ENCODE measurements at regions not wholly inside any gene's neighbourhood (a gene's known extent, or its start where the extent isn't known, plus 50 kb on each side); places are given as distances from the start of the nearest gene placed in this dataset.

GRCh38 chr2:84175340-84175739, 283.7 kb downstream of the SUCLG1 start:
- ChIA-PET POLR2A (no interaction called here), CTCF (no interaction called here)
- intact Hi-C loops (cut with micrococcal nuclease; ENCODE audit: unreplicated experiment): no loop called here
- Histone ChIP-seq H3K9me3 (ENCODE audit: control insufficient read depth, insufficient read depth, low read depth, low read length) (no peaks in the 10 kb centered on the region), H3K27ac (ENCODE audit: low read length) (no peak overlapping the region), H3K36me3 (ENCODE audit: control insufficient read depth, insufficient read depth, low read length) (no peaks in the 10 kb centered on the region), H3K4me1 (ENCODE audit: control insufficient read depth, insufficient read depth, low read length) (no peaks in the 10 kb centered on the region), H3K27me3 (ENCODE audit: control insufficient read depth, insufficient read depth, low read length) (no peaks in the 10 kb centered on the region), H3K4me3 (ENCODE audit: low read depth in 2 of 2, low read length in 2 of 2) (no peak overlapping the region)
- in situ Hi-C loops (cut with HindIII; ENCODE audit: low pct_unique_long_range_greater_than_20kb, low sequenced_read_pairs): no loop called here
- no peak for DNase-seq (ENCODE audit: low read depth, low spot score)
- no peak for ATAC-seq
- no TSS peak for BruUV-seq (replicated peaks)
- TF ChIP-seq, protein P1, sequence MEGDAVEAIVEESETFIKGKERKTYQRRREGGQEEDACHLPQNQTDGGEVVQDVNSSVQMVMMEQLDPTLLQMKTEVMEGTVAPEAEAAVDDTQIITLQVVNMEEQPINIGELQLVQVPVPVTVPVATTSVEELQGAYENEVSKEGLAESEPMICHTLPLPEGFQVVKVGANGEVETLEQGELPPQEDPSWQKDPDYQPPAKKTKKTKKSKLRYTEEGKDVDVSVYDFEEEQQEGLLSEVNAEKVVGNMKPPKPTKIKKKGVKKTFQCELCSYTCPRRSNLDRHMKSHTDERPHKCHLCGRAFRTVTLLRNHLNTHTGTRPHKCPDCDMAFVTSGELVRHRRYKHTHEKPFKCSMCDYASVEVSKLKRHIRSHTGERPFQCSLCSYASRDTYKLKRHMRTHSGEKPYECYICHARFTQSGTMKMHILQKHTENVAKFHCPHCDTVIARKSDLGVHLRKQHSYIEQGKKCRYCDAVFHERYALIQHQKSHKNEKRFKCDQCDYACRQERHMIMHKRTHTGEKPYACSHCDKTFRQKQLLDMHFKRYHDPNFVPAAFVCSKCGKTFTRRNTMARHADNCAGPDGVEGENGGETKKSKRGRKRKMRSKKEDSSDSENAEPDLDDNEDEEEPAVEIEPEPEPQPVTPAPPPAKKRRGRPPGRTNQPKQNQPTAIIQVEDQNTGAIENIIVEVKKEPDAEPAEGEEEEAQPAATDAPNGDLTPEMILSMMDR (IDR thresholded peaks at IDR 0.05): no peak
- TF ChIP-seq POLR2AphosphoS5 (IDR thresholded peaks at IDR 0.05; ENCODE audit: low read depth, low read length) (no peak), SIN3A (IDR thresholded peaks at IDR 0.05; ENCODE audit: borderline replicate concordance, insufficient read depth, low read depth, low read length) (no peak), TCF7L2 (IDR thresholded peaks at IDR 0.05; ENCODE audit: low read depth, low read length) (no peak)
- TF ChIP-seq, protein P2, sequence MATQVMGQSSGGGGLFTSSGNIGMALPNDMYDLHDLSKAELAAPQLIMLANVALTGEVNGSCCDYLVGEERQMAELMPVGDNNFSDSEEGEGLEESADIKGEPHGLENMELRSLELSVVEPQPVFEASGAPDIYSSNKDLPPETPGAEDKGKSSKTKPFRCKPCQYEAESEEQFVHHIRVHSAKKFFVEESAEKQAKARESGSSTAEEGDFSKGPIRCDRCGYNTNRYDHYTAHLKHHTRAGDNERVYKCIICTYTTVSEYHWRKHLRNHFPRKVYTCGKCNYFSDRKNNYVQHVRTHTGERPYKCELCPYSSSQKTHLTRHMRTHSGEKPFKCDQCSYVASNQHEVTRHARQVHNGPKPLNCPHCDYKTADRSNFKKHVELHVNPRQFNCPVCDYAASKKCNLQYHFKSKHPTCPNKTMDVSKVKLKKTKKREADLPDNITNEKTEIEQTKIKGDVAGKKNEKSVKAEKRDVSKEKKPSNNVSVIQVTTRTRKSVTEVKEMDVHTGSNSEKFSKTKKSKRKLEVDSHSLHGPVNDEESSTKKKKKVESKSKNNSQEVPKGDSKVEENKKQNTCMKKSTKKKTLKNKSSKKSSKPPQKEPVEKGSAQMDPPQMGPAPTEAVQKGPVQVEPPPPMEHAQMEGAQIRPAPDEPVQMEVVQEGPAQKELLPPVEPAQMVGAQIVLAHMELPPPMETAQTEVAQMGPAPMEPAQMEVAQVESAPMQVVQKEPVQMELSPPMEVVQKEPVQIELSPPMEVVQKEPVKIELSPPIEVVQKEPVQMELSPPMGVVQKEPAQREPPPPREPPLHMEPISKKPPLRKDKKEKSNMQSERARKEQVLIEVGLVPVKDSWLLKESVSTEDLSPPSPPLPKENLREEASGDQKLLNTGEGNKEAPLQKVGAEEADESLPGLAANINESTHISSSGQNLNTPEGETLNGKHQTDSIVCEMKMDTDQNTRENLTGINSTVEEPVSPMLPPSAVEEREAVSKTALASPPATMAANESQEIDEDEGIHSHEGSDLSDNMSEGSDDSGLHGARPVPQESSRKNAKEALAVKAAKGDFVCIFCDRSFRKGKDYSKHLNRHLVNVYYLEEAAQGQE (IDR thresholded peaks at IDR 0.05; ENCODE audit: insufficient read depth in 1 of 2, low read depth in 2 of 2, low read length in 1 of 2): no peak

DNA sequence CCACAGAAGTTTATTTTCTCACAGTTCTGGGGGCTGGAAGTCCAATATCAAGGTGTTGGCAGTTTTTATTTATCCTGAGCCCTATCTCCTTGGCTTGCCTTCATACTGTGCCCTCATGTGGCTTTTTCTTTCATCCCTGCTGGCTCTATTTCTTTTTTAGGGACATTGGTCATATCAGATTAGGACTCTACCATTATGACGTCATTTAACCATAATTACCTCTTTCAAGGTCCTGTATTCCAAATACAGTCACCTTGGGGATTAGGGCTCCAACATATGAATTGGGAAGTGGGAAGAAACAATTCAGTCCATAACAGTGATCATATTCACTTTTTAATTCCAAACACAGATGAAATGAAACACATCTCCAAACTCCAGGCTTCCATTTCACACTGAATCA, 286.0 kb downstream of the SUCLG1 start:
- no peak for DNase-seq (ENCODE audit: low read depth, low spot score)
- no peaks in the 10 kb centered on the region for H3K27me3 ChIP-seq (ENCODE audit: control insufficient read depth, insufficient read depth, low read length)
- H3K36me3 ChIP-seq (ENCODE audit: control insufficient read depth, insufficient read depth, low read length): no peaks in the 10 kb centered on the region
- in situ Hi-C loops (cut with HindIII; ENCODE audit: low pct_unique_long_range_greater_than_20kb, low sequenced_read_pairs) (no loop called here), intact Hi-C loops (cut with micrococcal nuclease; ENCODE audit: unreplicated experiment) (no loop called here)
- no peaks in the 10 kb centered on the region for H3K4me1 ChIP-seq (ENCODE audit: control insufficient read depth, insufficient read depth, low read length)
- ATAC-seq: no peak
- H3K4me3 ChIP-seq (ENCODE audit: low read depth in 2 of 2, low read length in 2 of 2): no peak overlapping the region
- H3K27ac ChIP-seq (ENCODE audit: low read length): no peak overlapping the region
- no TSS peak for BruUV-seq (replicated peaks)
- no peaks in the 10 kb centered on the region for H3K9me3 ChIP-seq (ENCODE audit: control insufficient read depth, insufficient read depth, low read depth, low read length)
- POLR2A ChIA-PET: no interaction called here
- CTCF ChIA-PET: no interaction called here
- TF ChIP-seq, protein P1 (IDR thresholded peaks at IDR 0.05): no peak
- TF ChIP-seq POLR2AphosphoS5 (IDR thresholded peaks at IDR 0.05; ENCODE audit: low read depth, low read length): no peak
- TF ChIP-seq SIN3A (IDR thresholded peaks at IDR 0.05; ENCODE audit: borderline replicate concordance, insufficient read depth, low read depth, low read length): no peak
- TF ChIP-seq, protein P2 (IDR thresholded peaks at IDR 0.05; ENCODE audit: insufficient read depth in 1 of 2, low read depth in 2 of 2, low read length in 1 of 2): no peak
- TF ChIP-seq TCF7L2 (IDR thresholded peaks at IDR 0.05; ENCODE audit: low read depth, low read length): no peak

Measured in Panc1 (cell line).